ENCODE measurements at regions not wholly inside any gene's neighbourhood (a gene's known extent, or its start where the extent isn't known, plus 50 kb on each side); places are given as distances from the start of the nearest gene placed in this dataset.
"Not testable (repeated sequence)": the region's sequence is repeated elsewhere in the genome, so short reads cannot be mapped to it uniquely, and the experiment has no call there.

DNA sequence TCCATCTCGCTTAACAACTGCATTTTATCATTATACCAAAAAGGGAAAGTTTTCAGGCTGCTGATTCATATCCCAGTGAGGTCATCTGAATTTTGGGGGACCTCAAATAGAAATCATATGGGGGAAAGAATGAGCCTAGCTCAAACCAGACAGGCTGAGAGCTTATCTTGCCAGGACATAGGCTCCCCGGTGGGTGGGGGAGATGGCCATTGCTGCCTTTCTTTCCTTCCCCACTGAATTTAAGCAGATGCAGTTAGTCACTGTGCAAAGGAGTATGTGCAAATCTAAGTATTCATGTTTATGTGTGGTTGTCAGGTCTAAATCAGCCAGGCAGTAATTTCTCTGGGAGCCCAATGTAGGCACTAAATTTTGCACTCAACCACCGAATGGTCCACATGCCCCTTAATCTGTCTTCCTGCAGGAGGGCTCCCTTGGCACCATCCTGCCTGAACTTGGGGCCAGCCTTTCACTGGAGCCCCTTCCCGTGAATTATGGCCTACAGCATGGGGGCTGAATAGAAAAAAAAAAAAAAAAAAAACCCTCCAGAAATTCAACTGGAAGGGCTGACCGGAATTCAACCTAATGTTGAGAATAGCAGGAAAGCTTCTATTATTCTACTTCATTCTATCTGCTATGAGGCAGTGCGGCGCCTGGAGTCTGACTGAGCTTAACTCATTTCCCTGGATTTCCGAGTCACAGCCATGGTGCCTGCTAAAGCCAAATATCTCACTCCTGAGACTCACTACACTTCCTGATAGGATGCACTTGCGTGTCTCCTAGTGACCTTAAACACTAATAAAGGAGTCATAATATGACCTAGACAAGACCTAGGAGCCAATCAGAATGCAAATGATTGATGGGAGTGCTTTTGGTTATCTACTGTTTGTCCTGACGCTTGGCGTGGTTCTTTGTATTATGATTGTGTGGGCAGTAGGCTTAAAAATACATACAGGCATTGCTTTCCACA is 161.5 kb upstream of the HEY2 start:
- no peak for DNase-seq
- H3K9me3 Mint-ChIP-seq: no peaks in the 10 kb centered on the region
- no peak overlapping the region for H3K27ac Mint-ChIP-seq
- CTCF ChIA-PET: no interaction called here
- no peaks in the 10 kb centered on the region for H3K36me3 Mint-ChIP-seq
- no peak overlapping the region for H3K4me3 Mint-ChIP-seq
- peaks cover 4% of the 10 kb centered on the region for H3K27me3 Mint-ChIP-seq
- H3K4me1 Mint-ChIP-seq: no peaks in the 10 kb centered on the region

DNA sequence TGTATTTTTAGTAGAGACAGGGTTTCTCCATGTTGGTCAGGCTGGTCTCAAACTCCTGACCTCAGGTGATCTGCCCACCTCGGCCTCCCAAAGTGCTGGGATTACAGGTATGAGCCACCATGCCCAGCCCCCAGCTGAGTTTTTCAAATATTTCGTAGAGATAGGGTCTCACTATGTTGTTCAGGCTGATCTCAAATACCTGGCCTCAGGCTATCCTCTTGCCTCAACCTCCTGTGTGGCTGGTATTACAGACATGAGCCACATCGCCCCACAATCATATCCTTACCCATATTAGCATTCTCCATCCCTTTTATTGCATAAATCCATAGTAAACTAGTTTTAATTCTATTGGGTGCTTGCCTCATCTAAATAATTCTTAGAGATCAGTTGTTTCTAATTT is 157.6 kb upstream of the HEY2 start:
- CTCF ChIA-PET, H3K36me3 Mint-ChIP-seq, H3K9me3 Mint-ChIP-seq, DNase-seq, H3K27me3 Mint-ChIP-seq, H3K4me3 Mint-ChIP-seq, H3K4me1 Mint-ChIP-seq, H3K27ac Mint-ChIP-seq: not testable (repeated sequence)

DNA sequence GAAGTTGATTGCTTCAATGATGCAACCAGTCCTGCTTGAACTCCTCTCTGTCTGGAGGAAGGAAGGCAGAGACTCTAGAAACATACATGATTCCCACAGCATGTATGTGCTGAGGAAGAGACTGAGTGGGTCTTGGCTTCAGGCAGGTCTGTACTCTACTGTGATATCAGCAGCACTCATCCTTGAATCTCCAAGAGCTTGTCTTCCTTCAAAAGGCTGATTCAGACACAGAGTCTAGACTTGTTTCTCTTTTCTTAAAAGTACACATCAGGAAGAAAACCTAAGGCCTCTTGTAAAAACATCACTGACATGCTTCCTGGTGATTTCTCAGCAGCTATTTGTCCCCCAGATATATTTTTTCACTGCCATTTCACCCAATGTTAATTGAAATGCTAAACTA is 155.7 kb upstream of the HEY2 start:
- H3K27ac Mint-ChIP-seq: no peak overlapping the region
- no peaks in the 10 kb centered on the region for H3K36me3 Mint-ChIP-seq
- DNase-seq: no peak
- no peak overlapping the region for H3K4me3 Mint-ChIP-seq
- H3K9me3 Mint-ChIP-seq: no peaks in the 10 kb centered on the region
- CTCF ChIA-PET: no interaction called here
- H3K4me1 Mint-ChIP-seq: no peaks in the 10 kb centered on the region
- no peaks in the 10 kb centered on the region for H3K27me3 Mint-ChIP-seq

DNA sequence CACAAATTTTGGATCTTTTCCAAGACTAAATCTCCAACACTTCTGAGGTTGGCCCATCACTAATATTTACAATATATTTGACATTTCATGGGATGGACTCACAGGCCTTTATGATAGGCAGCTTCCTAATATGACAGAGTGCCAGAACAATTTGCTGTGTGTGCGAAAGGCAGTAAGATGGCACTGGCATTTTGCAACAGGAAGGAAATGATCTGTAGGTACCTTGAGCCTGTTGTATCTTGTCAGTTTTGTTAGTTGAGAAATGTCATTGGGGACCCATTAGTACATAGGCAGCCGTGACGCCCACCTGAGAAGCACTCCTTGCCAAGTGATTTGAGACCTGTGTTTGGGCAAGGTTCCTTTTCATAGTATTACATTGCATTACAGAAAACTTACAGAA is 153.4 kb upstream of the HEY2 start:
- Mint-ChIP-seq H3K4me3 (no peak overlapping the region), H3K4me1 (no peaks in the 10 kb centered on the region), H3K27me3 (no peaks in the 10 kb centered on the region), H3K27ac (no peak overlapping the region), H3K9me3 (no peaks in the 10 kb centered on the region), H3K36me3 (no peaks in the 10 kb centered on the region)
- CTCF ChIA-PET: no interaction called here
- no peak for DNase-seq

DNA sequence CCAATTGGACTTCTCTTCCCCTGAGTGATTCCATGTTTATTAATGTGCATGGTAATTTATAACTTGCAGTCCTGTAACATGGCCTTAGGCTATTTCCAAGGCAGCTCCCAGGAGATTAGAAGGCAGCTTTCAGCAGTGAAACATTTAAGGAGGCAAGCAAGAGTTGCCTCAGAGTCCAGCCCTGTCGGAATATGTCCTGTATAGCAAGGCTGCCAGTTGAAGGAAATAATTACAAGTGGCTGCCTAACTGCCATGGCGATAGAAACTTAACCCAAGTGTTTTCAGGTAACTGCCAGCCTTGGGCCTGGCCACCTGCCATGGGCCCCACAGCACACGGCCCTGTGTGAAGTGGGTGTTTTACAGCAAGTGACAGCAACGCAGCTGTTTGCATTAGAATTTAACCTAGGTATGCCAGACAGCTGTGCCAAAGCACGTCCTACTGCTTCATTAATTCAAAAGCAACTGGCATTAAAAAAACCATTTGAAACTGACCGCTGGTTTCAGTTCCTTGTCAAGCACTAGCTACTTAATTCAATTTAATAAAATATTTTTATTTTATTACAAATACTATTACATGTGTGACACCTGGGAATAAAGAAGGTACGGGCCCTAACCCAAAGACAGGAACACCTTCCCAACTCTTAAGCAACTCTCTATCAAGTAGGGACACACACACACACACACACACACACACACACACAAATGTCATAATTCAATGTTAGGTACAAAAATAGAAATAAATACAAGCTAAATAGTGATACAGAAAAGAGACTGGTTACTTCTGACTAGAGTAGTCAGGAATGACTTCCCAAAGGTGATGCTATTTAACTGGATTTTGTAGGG is 151.8 kb upstream of the HEY2 start:
- CTCF ChIA-PET: no interaction called here
- no peak for DNase-seq
- Mint-ChIP-seq H3K27ac (no peak overlapping the region), H3K4me1 (no peaks in the 10 kb centered on the region), H3K9me3 (no peaks in the 10 kb centered on the region), H3K36me3 (no peaks in the 10 kb centered on the region), H3K27me3 (no peaks in the 10 kb centered on the region), H3K4me3 (no peak overlapping the region)

DNA sequence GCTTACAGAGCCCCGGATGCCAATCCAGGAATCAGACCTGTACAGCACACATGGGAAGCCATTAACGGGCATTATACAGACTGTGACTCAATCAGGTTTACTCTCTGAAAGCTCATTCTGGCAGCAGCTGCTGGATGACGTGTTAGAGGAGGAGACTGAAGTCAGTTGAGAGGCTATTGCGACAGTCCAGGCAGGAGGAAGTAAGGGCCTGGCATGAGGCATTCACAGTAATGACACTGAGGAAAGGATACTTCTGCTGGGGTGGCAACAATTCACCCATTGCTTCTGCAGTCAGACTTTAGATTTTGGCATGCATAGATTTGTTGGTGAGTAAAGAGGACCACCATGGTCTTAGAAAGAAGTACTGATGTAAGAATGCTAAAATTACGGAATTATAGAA is 151.0 kb upstream of the HEY2 start:
- H3K9me3 Mint-ChIP-seq: no peaks in the 10 kb centered on the region
- H3K27ac Mint-ChIP-seq: no peak overlapping the region
- no peak for DNase-seq
- H3K36me3 Mint-ChIP-seq: no peaks in the 10 kb centered on the region
- H3K4me1 Mint-ChIP-seq: no peaks in the 10 kb centered on the region
- H3K27me3 Mint-ChIP-seq: no peaks in the 10 kb centered on the region
- CTCF ChIA-PET: interaction anchor here (0.6 kb wide), 1 partner anchor 131 kb away, joined by 3 read pairs; no protein-coding TSS in a partner anchor
- no peak overlapping the region for H3K4me3 Mint-ChIP-seq

DNA sequence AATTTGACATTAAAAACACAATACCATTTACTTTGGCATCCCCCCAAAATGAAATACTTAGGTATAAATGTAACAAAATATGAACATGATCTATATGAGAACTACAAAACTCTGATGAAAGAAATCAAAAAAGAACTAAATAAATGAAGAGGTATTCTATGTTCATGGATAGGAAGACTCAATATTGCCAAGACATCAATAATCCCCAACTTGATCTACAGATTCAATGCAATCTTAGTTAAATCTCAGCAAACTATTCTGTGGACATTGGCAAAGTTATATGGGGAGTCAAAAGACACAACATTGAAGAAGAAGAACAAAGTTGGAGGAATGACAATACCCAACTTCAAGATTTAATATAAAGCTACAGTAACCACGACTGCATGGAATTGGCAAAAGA is 145.2 kb upstream of the HEY2 start:
- H3K4me3 Mint-ChIP-seq: no peak overlapping the region
- no peak overlapping the region for H3K27ac Mint-ChIP-seq
- H3K36me3 Mint-ChIP-seq: no peaks in the 10 kb centered on the region
- no peaks in the 10 kb centered on the region for H3K4me1 Mint-ChIP-seq
- no peaks in the 10 kb centered on the region for H3K9me3 Mint-ChIP-seq
- CTCF ChIA-PET: interaction anchor here (0.9 kb wide), 1 partner anchor 13 kb away, joined by 3 read pairs; no protein-coding TSS in a partner anchor
- no peaks in the 10 kb centered on the region for H3K27me3 Mint-ChIP-seq
- no peak for DNase-seq

DNA sequence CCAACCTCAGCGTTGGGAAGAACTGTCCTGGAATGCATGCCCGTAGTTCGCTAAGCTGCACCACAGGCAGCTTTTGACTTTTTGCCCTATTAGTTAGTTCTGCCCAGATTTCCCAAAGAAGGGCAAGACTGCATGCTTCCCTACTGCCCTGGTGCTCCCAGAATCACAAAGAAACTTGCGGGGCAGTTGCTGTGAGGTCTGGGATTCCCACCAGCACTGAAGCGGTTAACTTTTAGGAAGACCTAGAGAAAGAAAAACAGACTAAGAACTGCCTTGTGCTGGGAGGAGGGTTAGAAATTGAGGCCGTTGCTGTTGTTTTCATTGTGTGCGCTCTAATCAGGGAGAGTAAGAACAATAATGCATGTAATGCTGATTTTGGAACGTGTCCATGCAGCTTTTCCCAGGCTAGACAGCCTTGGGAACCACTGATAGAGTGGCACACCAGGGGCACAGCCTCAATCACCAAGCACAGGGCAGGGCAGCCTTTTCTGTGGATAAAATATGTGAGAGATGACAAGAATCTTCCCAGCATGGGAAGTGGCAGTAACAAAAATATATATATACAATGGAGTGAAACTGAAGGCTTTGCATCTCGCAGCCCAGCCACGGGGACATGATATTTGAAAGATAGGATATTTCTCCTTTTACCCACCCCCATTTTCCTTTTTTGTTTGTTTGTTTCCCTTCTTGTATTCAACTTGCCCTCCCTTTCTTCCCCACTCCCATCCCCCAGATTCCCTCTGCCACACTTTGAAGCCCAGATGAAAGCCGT is 137.7 kb upstream of the HEY2 start:
- H3K36me3 Mint-ChIP-seq: no peaks in the 10 kb centered on the region
- DNase-seq: no peak
- CTCF ChIA-PET: no interaction called here

DNA sequence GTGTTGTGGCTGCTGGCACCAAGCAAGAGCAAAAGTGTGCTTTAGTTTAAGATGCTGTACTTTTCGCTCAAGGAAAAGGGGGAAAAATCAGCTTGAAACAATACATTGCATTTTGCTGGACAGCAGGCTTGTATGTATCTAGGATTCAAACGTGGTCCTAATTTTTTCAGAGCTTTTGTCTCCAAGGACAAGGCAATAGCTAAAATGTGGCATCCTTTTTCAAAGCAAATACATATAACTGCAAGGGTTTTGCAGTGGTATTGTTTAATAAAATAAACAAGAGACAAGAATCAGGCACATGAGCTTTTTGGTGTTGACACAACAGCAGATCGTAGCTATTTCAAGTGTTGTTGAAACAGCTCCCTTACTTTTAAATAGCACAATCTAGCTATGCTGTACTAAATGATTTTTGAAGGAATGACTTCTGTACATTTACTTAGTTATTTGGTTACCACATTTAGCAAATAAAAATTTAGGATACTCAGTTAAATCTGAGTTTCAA is 137.0 kb upstream of the HEY2 start:
- Mint-ChIP-seq H3K27ac (no peak overlapping the region), H3K36me3 (no peaks in the 10 kb centered on the region), H3K4me1 (no peaks in the 10 kb centered on the region), H3K9me3 (no peaks in the 10 kb centered on the region), H3K27me3 (peaks cover 3% of the 10 kb centered on the region), H3K4me3 (no peak overlapping the region)
- CTCF ChIA-PET: no interaction called here
- no peak for DNase-seq

More for the DNA sequence above, 137.7 kb upstream of the HEY2 start:
- peaks cover 3% of the 10 kb centered on the region for H3K27me3 Mint-ChIP-seq
- H3K27ac Mint-ChIP-seq: no peak overlapping the region
- no peak overlapping the region for H3K4me3 Mint-ChIP-seq
- H3K9me3 Mint-ChIP-seq: no peaks in the 10 kb centered on the region
- no peaks in the 10 kb centered on the region for H3K4me1 Mint-ChIP-seq

DNA sequence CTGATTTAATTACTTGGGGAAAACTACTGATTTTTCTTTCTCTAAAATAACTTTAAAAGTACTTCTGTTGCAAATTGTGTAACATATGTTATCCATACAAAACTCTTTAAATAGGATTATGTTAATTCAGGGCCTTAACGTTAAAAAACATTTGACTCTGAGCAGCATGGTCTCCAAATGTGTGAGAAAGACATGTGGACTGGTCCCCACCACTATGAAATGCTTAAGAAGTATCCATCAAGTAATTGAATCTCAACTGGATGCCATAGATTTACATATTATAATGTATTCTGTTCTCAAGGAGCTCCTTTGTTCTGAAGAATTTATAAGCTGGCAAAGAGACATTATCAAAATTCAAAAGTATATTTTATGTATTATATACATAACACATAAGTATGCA is 130.8 kb upstream of the HEY2 start:
- Mint-ChIP-seq H3K4me3 (no peak overlapping the region), H3K27me3 (peaks cover 7% of the 10 kb centered on the region), H3K27ac (no peak overlapping the region), H3K36me3 (no peaks in the 10 kb centered on the region), H3K9me3 (no peaks in the 10 kb centered on the region), H3K4me1 (no peaks in the 10 kb centered on the region)
- CTCF ChIA-PET: no interaction called here
- DNase-seq: no peak

DNA sequence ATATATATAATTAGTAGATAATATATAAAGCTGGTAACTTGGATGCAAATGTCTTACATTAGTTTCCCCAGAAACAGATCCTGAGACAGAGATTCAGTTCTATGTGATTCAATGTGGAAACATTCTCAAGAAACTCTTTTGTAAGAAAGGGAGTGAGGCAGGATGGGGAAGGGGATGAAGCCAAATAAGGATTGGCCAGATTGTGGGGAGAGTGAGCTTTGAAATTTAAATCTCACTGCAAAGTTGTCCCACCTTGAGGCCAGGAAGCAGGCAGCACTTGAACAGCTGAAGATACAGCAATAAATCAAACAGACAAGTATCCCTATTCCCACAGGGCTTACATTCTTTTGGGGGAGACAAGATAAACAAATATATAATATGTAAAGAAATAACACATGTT is 126.3 kb upstream of the HEY2 start:
- H3K9me3 Mint-ChIP-seq: no peaks in the 10 kb centered on the region
- no peaks in the 10 kb centered on the region for H3K36me3 Mint-ChIP-seq
- H3K4me1 Mint-ChIP-seq: no peaks in the 10 kb centered on the region
- CTCF ChIA-PET: no interaction called here
- no peak for DNase-seq
- no peak overlapping the region for H3K27ac Mint-ChIP-seq
- H3K4me3 Mint-ChIP-seq: no peak overlapping the region
- peaks cover 7% of the 10 kb centered on the region for H3K27me3 Mint-ChIP-seq

DNA sequence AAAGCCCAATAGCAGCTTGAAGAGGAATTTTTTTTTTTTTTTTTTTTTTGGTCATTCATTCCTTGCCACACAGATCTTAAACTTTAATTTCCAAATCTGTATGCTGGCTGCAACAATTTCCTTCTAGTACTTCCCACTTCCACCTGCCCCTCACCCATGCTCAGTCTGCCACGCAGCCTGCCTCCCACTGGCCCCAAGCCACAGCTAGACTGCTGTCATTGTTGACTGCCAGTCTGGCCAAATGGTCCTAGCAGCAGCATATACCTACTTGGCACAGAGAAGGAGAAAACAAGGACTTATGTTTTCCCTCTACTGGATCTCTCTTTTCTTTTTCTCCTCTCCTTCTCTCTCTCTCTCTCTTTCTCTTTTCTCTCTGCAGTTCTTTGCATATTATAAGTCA is 118.3 kb upstream of the HEY2 start:
- DNase-seq: no peak
- no peaks in the 10 kb centered on the region for H3K4me1 Mint-ChIP-seq
- H3K27me3 Mint-ChIP-seq: peaks cover 12% of the 10 kb centered on the region
- no peak overlapping the region for H3K4me3 Mint-ChIP-seq
- no peak overlapping the region for H3K27ac Mint-ChIP-seq
- CTCF ChIA-PET: interaction anchor here (1.0 kb wide), 1 partner anchor 122 kb away, joined by 4 read pairs; no protein-coding TSS in a partner anchor
- H3K36me3 Mint-ChIP-seq: no peaks in the 10 kb centered on the region
- no peaks in the 10 kb centered on the region for H3K9me3 Mint-ChIP-seq

DNA sequence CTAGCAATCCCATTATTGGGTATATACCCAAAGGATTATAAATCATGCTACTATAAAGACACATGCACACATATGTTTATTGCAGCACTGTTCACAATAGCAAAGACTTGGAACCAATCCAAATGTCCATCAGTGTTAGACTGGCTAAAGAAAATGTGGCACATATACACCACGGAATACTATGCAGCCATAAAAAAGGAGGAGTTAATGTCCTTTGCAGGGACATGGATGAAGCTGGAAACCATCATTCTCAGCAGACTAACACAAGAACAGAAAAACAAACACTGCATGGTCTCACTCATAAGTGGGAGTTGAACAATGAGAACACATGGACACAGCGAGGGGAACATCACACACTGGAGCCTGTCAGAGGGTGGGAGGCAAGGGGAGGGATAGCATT is 113.4 kb upstream of the HEY2 start:
- not testable (repeated sequence) for DNase-seq, H3K27me3 Mint-ChIP-seq

DNA sequence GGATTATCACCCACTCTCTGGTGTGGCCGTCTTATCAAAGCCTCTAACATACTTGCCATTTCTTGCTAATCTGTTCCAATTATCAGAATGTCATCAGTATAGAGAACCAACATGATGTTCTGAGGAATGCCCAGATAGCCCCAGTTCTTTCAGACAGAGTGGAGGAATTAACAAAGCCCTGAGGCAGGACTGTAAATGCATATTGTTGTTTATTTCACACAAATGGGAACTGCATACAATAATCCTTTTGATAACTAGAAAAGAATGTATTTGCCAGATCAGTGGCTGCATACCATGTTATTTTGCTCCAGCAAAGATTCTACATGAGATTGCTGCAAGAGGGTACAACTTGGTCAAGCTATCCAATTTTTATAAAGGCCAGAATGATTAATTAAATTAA is 112.8 kb upstream of the HEY2 start:
- no peak overlapping the region for H3K27ac Mint-ChIP-seq
- no peaks in the 10 kb centered on the region for H3K9me3 Mint-ChIP-seq
- H3K4me3 Mint-ChIP-seq: no peak overlapping the region
- no peaks in the 10 kb centered on the region for H3K4me1 Mint-ChIP-seq
- no peak for DNase-seq
- CTCF ChIA-PET: no interaction called here
- H3K27me3 Mint-ChIP-seq: no peaks in the 10 kb centered on the region
- H3K36me3 Mint-ChIP-seq: no peaks in the 10 kb centered on the region

More for the DNA sequence above, 113.4 kb upstream of the HEY2 start:
- CTCF ChIA-PET, H3K36me3 Mint-ChIP-seq, H3K9me3 Mint-ChIP-seq, H3K4me1 Mint-ChIP-seq, H3K27ac Mint-ChIP-seq, H3K4me3 Mint-ChIP-seq: not testable (repeated sequence)

Data from activated naive CD4-positive, alpha-beta T cell treated with anti-CD3 and anti-CD28 coated beads, Interleukin-2, amount 10 ng/mL, durations not matched to agents 7 days and 5 days (primary cell).